Right cardiac atrium (tissue), 5 donors: ENCODE measurements at regions not wholly inside any gene's neighbourhood (a gene's known extent, or its start where the extent isn't known, plus 50 kb on each side); places are given as distances from the start of the nearest gene placed in this dataset.
"Not testable (repeated sequence)": the region's sequence is repeated elsewhere in the genome, so short reads cannot be mapped to it uniquely, and the experiment has no call there.

ENCODE experiments used
- ATAC-seq, 2 donors: fragments of 200-7000 bp; cut with Tn5 transposase; one replicate each; pipeline versions ENCODE4 v1.8.0 to v1.9.1; 2020; ENCODE audit warnings: moderate library complexity in 2 of 2, mild to moderate bottlenecking in 1 of 2
- DNase-seq, 3 donors: peaks; one replicate each; pipeline ENCODE4 v3.0.0-alpha.2; 2020
- H3K27ac ChIP-seq: one replicate; pipeline ENCODE4 v1.5.1; 2013; ENCODE audit warnings: mild to moderate bottlenecking, low read length, control low read depth, moderate library complexity
- H3K27me3 ChIP-seq: one replicate; pipeline ENCODE4 v1.6.1; 2013; ENCODE audit not compliant: control insufficient read depth, insufficient read depth
- H3K4me1 ChIP-seq: one replicate; pipeline ENCODE4 v1.6.1; 2013; ENCODE audit warnings: low read length; ENCODE audit not compliant: control insufficient read depth, insufficient read depth
- H3K4me3 ChIP-seq: one replicate; pipeline ENCODE4 v1.5.1; 2013; ENCODE audit warnings: low read length, control low read depth
- H3K9me3 ChIP-seq: one replicate; pipeline ENCODE4 v1.6.1; 2013; ENCODE audit warnings: low read length; ENCODE audit not compliant: control insufficient read depth
- WGBS: extraction: QIAGEN DNeasy Blood & Tissue Kit; methylation state at CpG from one replicate; pipeline ENCODE4 v1.1.7; 2013; 5-methylcytosine and 5-hydroxymethylcytosine counted together
- intact Hi-C, 4 donors: fragments of 100-400 bp; cut with DNase I; formaldehyde crosslinking; loops; one replicate each; pipeline versions ENCODE4 v1.11.0 to v1.14.0; 2022 to 2023
- donor health status: healthy with polysubstance abuse.
- donor health status: DM: no; HTN: yes; CAD: no.
- donor health status: DM: no; HTN: no; CAD: no.
- donor health status: DM: no; HTN: yes; CAD: no; lungs with severe emphysema.
- donor health status: DM: yes; HTN: yes; CAD: no.

DNA sequence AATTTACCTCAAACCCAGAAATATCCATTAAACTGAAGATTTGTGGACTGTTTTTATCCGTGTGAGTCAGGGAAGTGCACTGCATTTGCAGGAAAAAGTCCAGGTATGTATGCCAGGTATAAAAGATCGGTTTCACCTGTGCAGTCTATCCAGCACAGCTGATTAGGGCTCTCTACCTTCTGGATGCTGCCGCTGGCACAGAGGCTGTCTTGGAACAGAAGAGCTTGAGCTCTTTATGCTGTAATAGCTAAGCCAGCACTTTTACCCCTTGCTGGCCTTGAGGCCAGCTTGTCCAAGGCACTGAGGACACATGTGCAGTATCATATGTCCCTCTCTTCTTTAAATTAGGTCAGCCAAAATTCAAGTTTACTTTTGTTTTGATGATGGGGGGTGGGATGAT is 851.0 kb downstream of the DIAPH3 start:
- ATAC-seq: no peak

DNA sequence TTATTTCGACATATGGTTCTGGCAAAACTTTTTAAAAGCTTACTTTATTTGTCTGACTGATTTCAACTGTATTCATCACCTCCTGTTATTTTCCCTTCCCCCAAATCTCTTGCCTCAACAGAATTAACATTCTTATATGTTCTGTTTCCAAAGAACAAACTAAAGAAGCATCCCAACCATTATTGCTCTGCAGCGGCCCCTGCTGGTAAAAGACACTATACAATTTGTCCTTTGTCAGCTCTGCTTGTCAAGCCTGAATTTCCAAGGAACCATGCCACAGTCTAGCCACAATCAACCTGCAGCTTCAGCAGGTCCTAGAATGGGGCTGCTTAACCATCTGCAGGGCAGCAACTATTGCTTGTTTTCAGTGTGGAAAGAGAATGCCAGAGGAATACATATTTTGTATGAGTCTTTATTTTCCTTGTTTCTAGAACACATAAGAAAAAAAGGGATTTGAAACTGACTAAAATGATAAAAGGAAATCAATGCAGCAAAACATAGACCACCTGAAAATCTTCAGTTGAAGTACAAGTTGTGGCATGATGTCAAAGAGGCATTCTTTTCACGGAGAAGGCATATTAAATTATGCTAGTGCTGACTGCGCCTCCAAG is 845.3 kb downstream of the DIAPH3 start:
- Histone ChIP-seq H3K27me3 (no peaks in the 10 kb centered on the region), H3K27ac (no peak overlapping the region), H3K4me1 (no peaks in the 10 kb centered on the region), H3K4me3 (no peak overlapping the region), H3K9me3 (no peaks in the 10 kb centered on the region)
- ATAC-seq (peak; percentile 56 to 74), DNase-seq (peak; percentile 75 to 84 (median 82))
- 41% methylated on average over 4 of the region's 4 CpGs for WGBS
- intact Hi-C loops: no loop called here

More for the DNA sequence above, 851.0 kb downstream of the DIAPH3 start:
- 94% methylated on average over 3 of the region's 3 CpGs for WGBS
- no peaks in the 10 kb centered on the region for H3K27me3 ChIP-seq
- DNase-seq: no peak
- H3K4me1 ChIP-seq: no peaks in the 10 kb centered on the region
- intact Hi-C loops: no loop called here
- H3K9me3 ChIP-seq: no peaks in the 10 kb centered on the region
- H3K27ac ChIP-seq: no peak overlapping the region
- H3K4me3 ChIP-seq: no peak overlapping the region

DNA sequence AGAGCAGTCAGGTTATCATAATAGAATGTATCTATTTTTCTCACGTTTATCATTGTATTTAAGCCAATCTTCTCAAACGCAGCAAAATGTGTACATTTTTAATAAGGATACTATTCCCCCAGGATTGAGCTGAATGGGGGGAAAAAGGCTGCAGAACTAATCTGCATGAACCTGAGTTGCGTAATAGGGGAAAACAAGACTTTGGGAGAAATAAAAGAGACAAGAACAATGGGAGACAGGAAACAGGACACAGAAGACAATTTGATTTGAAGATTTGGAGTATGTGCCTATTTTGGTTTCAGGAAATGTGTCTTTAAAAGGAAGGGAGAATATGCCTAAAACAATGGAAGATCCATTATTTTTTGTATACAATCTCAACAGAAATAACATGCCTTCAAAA is 844.5 kb downstream of the DIAPH3 start:
- H3K4me3 ChIP-seq: no peak overlapping the region
- H3K27ac ChIP-seq: no peak overlapping the region
- intact Hi-C loops: no loop called here
- ATAC-seq: no peak
- DNase-seq: no peak
- no peaks in the 10 kb centered on the region for H3K4me1 ChIP-seq
- H3K27me3 ChIP-seq: no peaks in the 10 kb centered on the region
- H3K9me3 ChIP-seq: no peaks in the 10 kb centered on the region
- 48% methylated on average over 3 of the region's 3 CpGs for WGBS

GRCh38 chr13:59320021-59320420 is 843.7 kb downstream of the DIAPH3 start:
- no peak for ATAC-seq
- no peak overlapping the region for H3K4me3 ChIP-seq
- no peaks in the 10 kb centered on the region for H3K4me1 ChIP-seq
- no peaks in the 10 kb centered on the region for H3K27me3 ChIP-seq
- DNase-seq: no peak
- H3K9me3 ChIP-seq: no peaks in the 10 kb centered on the region
- intact Hi-C loops: no loop called here
- H3K27ac ChIP-seq: peak overlapping the region; percentile 64
- 46% methylated on average over 2 of the region's 2 CpGs for WGBS

DNA sequence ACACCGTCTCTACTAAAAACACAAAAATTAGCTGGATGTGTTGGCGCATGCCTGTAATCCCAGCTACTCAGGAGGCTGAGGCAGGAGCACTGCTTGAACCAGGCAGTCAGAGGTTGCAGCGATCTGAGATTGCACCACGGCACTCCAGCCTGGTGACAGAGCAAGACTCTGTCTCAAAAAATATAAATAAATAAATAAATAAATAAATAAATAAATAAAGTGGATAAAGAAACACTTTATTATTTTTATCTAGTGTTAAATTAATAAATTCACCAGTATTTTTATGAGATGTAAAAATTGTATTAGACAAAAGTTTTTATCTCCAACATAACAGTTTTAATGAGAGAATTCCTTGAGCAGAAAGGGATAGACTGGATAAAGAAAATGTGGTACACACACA is 839.3 kb downstream of the DIAPH3 start:
- H3K27me3 ChIP-seq, intact Hi-C loops, H3K4me1 ChIP-seq, ATAC-seq, DNase-seq, H3K4me3 ChIP-seq, H3K9me3 ChIP-seq, H3K27ac ChIP-seq: not testable (repeated sequence)
- 96% methylated on average over 4 of the region's 4 CpGs for WGBS

GRCh38 chr13:59326717-59327116 is 837.0 kb downstream of the DIAPH3 start:
- no peak overlapping the region for H3K27ac ChIP-seq
- WGBS: 93% methylated on average over 1 of the region's 1 CpG
- no peaks in the 10 kb centered on the region for H3K27me3 ChIP-seq
- H3K4me3 ChIP-seq: no peak overlapping the region
- H3K4me1 ChIP-seq: no peaks in the 10 kb centered on the region
- H3K9me3 ChIP-seq: no peaks in the 10 kb centered on the region
- ATAC-seq (no peak), DNase-seq (no peak)
- intact Hi-C loops: no loop called here

GRCh38 chr13:59330764-59331163 is 833.0 kb downstream of the DIAPH3 start:
- DNase-seq: no peak
- H3K27me3 ChIP-seq: no peaks in the 10 kb centered on the region
- H3K4me3 ChIP-seq: no peak overlapping the region
- H3K9me3 ChIP-seq: no peaks in the 10 kb centered on the region
- H3K4me1 ChIP-seq: no peaks in the 10 kb centered on the region
- ATAC-seq: no peak
- 80% methylated on average over 1 of the region's 1 CpG for WGBS
- intact Hi-C loops: no loop called here
- no peak overlapping the region for H3K27ac ChIP-seq

DNA sequence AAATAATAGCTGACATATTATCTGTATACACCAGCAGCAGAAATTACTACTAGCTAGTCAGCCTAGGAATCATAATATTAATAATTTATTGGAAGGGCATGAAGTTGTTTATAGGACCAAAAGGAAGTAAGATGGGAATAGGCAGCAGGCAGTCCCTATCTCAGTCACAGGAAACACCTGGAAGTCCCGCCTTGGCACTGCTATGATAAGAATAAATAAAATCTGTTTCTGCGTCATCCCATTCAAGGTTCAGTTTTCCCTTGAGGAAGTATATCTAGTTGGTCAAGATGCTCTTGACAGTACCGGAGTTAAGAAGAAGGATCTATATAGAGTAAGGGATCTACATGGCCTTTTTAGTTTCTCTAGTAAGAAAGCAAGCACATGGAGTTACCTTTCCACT is 830.8 kb downstream of the DIAPH3 start:
- intact Hi-C loops: no loop called here
- WGBS: 62% methylated on average over 3 of the region's 3 CpGs
- H3K4me3 ChIP-seq: no peak overlapping the region

GRCh38 chr13:59337070-59337469 is 826.7 kb downstream of the DIAPH3 start:
- no peak for DNase-seq
- peak; percentile 43 to 69 for ATAC-seq
- intact Hi-C loops: no loop called here
- WGBS: 16% methylated on average over 4 of the region's 4 CpGs
- no peak overlapping the region for H3K4me3 ChIP-seq
- no peaks in the 10 kb centered on the region for H3K9me3 ChIP-seq
- no peak overlapping the region for H3K27ac ChIP-seq
- H3K4me1 ChIP-seq: no peaks in the 10 kb centered on the region
- no peaks in the 10 kb centered on the region for H3K27me3 ChIP-seq

More for the DNA sequence above, 830.8 kb downstream of the DIAPH3 start:
- Histone ChIP-seq H3K4me1 (no peaks in the 10 kb centered on the region), H3K9me3 (no peaks in the 10 kb centered on the region), H3K27me3 (no peaks in the 10 kb centered on the region), H3K27ac (no peak overlapping the region)
- peak in 1 of 2 donors; percentile 81 for ATAC-seq
- DNase-seq: no peak

DNA sequence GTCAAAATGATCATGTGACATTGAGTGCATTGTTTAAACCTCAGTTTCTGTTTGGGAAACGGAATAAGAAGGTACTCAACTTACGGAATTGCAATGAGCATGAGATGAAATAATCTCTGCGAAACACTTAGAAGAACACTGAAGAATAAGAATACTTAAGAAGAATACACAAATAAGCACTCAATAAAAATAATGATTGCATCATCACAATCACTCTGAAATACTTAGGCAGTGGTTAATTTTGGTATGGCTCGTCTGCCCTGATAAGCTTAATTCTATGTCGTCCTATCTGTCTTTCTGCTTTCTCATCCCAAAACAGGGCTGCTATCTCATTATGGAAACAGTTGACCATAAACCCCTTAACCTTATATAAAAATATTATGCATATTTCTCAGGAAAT is 823.6 kb downstream of the DIAPH3 start:
- Histone ChIP-seq H3K9me3 (no peaks in the 10 kb centered on the region), H3K4me1 (peaks cover under 1% of the 10 kb centered on the region), H3K4me3 (no peak overlapping the region), H3K27ac (no peak overlapping the region), H3K27me3 (no peaks in the 10 kb centered on the region)
- 75% methylated on average over 5 of the region's 5 CpGs for WGBS
- intact Hi-C loops: no loop called here
- ATAC-seq: no peak
- DNase-seq: no peak

DNA sequence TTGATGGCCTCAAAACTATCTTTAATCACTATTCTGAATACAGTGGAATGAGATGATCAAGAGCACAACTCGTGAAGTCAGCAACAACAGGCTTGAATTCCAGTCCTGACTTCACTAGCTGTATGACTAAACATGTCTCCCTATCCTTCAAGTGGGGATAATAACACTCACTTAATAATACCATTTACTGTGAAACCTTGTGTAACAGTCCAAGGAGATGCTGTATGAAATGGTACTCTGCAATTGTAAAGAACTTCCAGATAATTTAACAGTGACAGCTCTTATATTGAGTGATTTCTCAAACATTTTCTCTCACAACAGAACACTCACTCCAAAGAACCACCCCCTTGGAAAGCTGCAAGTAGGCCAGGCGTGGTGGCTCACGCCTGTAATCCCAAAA is 823.1 kb downstream of the DIAPH3 start:
- intact Hi-C loops: no loop called here
- H3K27ac ChIP-seq: no peak overlapping the region
- 91% methylated on average over 3 of the region's 3 CpGs for WGBS
- no peaks in the 10 kb centered on the region for H3K9me3 ChIP-seq
- H3K4me3 ChIP-seq: no peak overlapping the region
- no peaks in the 10 kb centered on the region for H3K27me3 ChIP-seq
- no peak for ATAC-seq
- H3K4me1 ChIP-seq: peaks cover 3% of the 10 kb centered on the region
- no peak for DNase-seq

DNA sequence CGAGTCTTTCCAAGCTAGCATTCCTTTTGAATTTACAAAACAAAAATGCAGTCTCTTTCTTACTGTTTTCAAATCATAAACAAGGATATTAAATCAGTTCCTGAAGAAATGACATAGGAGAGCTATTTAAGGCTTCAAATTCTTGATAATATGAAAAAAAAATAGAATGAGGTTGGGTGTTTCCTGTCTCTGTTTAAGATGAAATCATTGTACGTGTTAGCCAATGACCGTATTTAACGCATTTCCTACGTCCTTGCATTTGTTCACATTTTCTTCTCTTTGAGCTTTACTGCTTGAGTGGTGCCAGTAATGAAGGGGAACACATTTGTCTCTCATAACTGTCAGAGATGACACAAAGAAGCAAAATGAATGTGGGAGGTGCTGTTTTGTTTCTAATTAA is 821.3 kb downstream of the DIAPH3 start:
- intact Hi-C loops: no loop called here
- peaks cover 6% of the 10 kb centered on the region for H3K4me1 ChIP-seq
- ATAC-seq: no peak
- no peaks in the 10 kb centered on the region for H3K27me3 ChIP-seq
- no peaks in the 10 kb centered on the region for H3K9me3 ChIP-seq
- H3K4me3 ChIP-seq: no peak overlapping the region
- DNase-seq: no peak
- 28% methylated on average over 5 of the region's 5 CpGs for WGBS
- H3K27ac ChIP-seq: no peak overlapping the region
